Neural cell (in vitro differentiated cells): ENCODE measurements at regions not wholly inside any gene's neighbourhood (a gene's known extent, or its start where the extent isn't known, plus 50 kb on each side); places are given as distances from the start of the nearest gene placed in this dataset.

ENCODE experiments used
- H2AFZ ChIP-seq: fragments of 200-600, 300-800 bp; sonication (generic), shearing (Covaris generic); 2 replicates; pipeline ENCODE4 v1.6.0; 2014; ENCODE audit warnings: low read depth, mild to moderate bottlenecking, antibody characterized with exemption, low read length, moderate library complexity
- H3F3A ChIP-seq: fragments of 200-600 bp; shearing (Covaris generic); 2 replicates; pipeline ENCODE4 v1.6.1; 2016; ENCODE audit warnings: mild to moderate bottlenecking, moderate library complexity, mixed read lengths, antibody characterized with exemption, low read length; ENCODE audit not compliant: insufficient read depth, poor library complexity, severe bottlenecking
- H3K27ac ChIP-seq: fragments of 200-600, 300-800 bp; sonication (generic), shearing (Covaris generic); 2 replicates; pipeline ENCODE4 v1.5.1; 2014; ENCODE audit warnings: mild to moderate bottlenecking, low read length, moderate library complexity
- H3K27me3 ChIP-seq: fragments of 300-800, 200-600 bp; sonication (generic), shearing (Covaris generic); 2 replicates; pipeline ENCODE4 v1.6.0; 2014; ENCODE audit warnings: mild to moderate bottlenecking, low read depth, low read length, moderate library complexity; ENCODE audit not compliant: insufficient read depth
- H3K36me3 ChIP-seq: fragments of 300-800, 200-600 bp; sonication (generic), shearing (Covaris generic); 2 replicates; pipeline ENCODE4 v1.5.1; 2014; ENCODE audit warnings: mild to moderate bottlenecking, antibody characterized with exemption, low read length, moderate library complexity; ENCODE audit not compliant: insufficient read depth
- H3K4me2 ChIP-seq: fragments of 300-800, 200-600 bp; sonication (generic), shearing (Covaris generic); 2 replicates; pipeline ENCODE4 v1.6.0; 2014; ENCODE audit warnings: mild to moderate bottlenecking, low read length
- H3K4me3 ChIP-seq: fragments of 300-800, 200-600 bp; sonication (generic), shearing (Covaris generic); 2 replicates; pipeline ENCODE4 v1.5.1; 2014; ENCODE audit warnings: mild to moderate bottlenecking, low read length, moderate library complexity
- H3K79me2 ChIP-seq: fragments of 200-600 bp; shearing (Covaris generic); replicated peaks from 2 replicates; pipeline ENCODE4 v1.6.0; 2014; ENCODE audit warnings: mild to moderate bottlenecking, low read length, moderate library complexity; ENCODE audit not compliant: insufficient read depth
- H3K9ac ChIP-seq: fragments of 300-800, 200-600 bp; sonication (generic), shearing (Covaris generic); 2 replicates; pipeline ENCODE4 v1.6.1; 2016; ENCODE audit warnings: mild to moderate bottlenecking, low read length, mixed read lengths
- H3K9me2 ChIP-seq: fragments of 200-600 bp; shearing (Covaris generic); 2 replicates; pipeline ENCODE4 v1.6.1; 2016; ENCODE audit warnings: mild to moderate bottlenecking, low read length, mixed read lengths; ENCODE audit not compliant: insufficient read depth
- H3K9me3 ChIP-seq: fragments of 200-600, 300-800 bp; sonication (generic), shearing (Covaris generic); 2 replicates; pipeline ENCODE4 v1.6.1; 2016; ENCODE audit warnings: mild to moderate bottlenecking, mixed run types, low read length, moderate library complexity, mixed read lengths
- H4K20me1 ChIP-seq: fragments of 200-600 bp; shearing (Covaris generic); 2 replicates; pipeline ENCODE4 v1.6.1; 2016; ENCODE audit warnings: mild to moderate bottlenecking, mixed run types; ENCODE audit not compliant: insufficient read depth
- EP300 ChIP-seq: fragments of 450-650 bp; conservative IDR thresholded peaks from 2 replicates; pipeline ENCODE4 v1.6.1; 2014; ENCODE audit warnings: antibody characterized with exemption, mild to moderate bottlenecking, moderate library complexity; ENCODE audit not compliant: poor library complexity, severe bottlenecking
- EZH2 ChIP-seq: fragments of 200-600, 300-800 bp; shearing (Covaris generic), sonication (generic); IDR thresholded peaks from 2 replicates; pipeline ENCODE4 v1.6.1; 2014; ENCODE audit warnings: antibody characterized with exemption, low read length, borderline replicate concordance, mild to moderate bottlenecking; ENCODE audit not compliant: insufficient read depth, poor library complexity, severe bottlenecking
- MXI1 ChIP-seq: fragments of 450-650 bp; conservative IDR thresholded peaks from 2 replicates; pipeline ENCODE4 v1.6.1; 2014; ENCODE audit warnings: antibody characterized with exemption, mild to moderate bottlenecking; ENCODE audit not compliant: poor library complexity, severe bottlenecking
- POLR2AphosphoS5 ChIP-seq: IDR thresholded peaks from 2 replicates; pipeline ENCODE4 v1.6.1; 2012
- RAD21 ChIP-seq: fragments of 450-650 bp; conservative IDR thresholded peaks from 2 replicates; pipeline ENCODE4 v1.6.1; 2014; ENCODE audit warnings: antibody characterized with exemption, mild to moderate bottlenecking, moderate library complexity
- SMC3 ChIP-seq: fragments of 450-650 bp; conservative IDR thresholded peaks from 2 replicates; pipeline ENCODE4 v1.6.1; 2014; ENCODE audit warnings: antibody characterized with exemption, mild to moderate bottlenecking, moderate library complexity; ENCODE audit not compliant: poor library complexity
- TAF1 ChIP-seq: IDR thresholded peaks from 2 replicates; pipeline ENCODE4 v1.6.1; 2012; ENCODE audit warnings: low read depth
- TF ChIP-seq, protein P1 (sequence below): IDR thresholded peaks from 2 replicates; pipeline ENCODE4 v1.6.1; 2012; ENCODE audit warnings: borderline replicate concordance
- TF ChIP-seq, protein P2 (sequence below): fragments of 450-650 bp; IDR thresholded peaks from 2 replicates; pipeline ENCODE4 v1.5.1; 2014; ENCODE audit warnings: antibody characterized with exemption, mild to moderate bottlenecking, moderate library complexity; ENCODE audit not compliant: poor library complexity, severe bottlenecking

DNA sequence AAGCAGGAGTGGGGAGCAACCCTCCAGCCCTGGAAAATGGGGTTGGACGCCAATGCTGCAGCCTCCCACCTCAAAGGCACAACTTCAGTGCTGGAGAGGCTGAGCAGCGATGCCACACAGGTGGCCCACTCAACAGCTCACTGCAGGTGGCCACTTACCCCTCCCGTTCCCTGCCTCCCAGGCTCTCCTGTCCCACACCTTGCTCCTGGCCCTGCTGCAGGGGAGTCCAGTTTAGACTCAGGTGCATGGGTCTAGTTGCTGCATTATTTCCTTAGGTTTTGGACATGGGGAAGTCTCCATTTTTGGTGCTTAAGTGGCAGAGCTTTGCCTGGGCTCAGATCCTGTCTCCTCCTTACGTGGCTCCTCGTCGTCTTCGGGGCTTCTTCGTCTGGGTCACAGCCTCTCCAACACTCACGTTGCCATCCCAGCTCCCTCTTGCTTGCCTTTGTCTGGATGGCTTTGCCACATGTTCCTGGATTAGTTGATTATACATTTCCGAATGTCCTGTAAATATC is 898.3 kb downstream of the BRD1 start:
- no peak overlapping the region for H3K4me3 ChIP-seq
- H2AFZ ChIP-seq = no peak overlapping the region
- no peaks in the 10 kb centered on the region for H4K20me1 ChIP-seq
- H3K79me2 ChIP-seq = no peaks in the 10 kb centered on the region
- no peak overlapping the region for H3K4me2 ChIP-seq
- no peak overlapping the region for H3K9ac ChIP-seq
- H3K9me2 ChIP-seq = no peaks in the 10 kb centered on the region
- H3K36me3 ChIP-seq = no peaks in the 10 kb centered on the region
- H3K9me3 ChIP-seq = no peaks in the 10 kb centered on the region
- no peaks in the 10 kb centered on the region for H3F3A ChIP-seq
- no peak overlapping the region for H3K27ac ChIP-seq
- no peaks in the 10 kb centered on the region for H3K27me3 ChIP-seq
- TF ChIP-seq, protein P1, sequence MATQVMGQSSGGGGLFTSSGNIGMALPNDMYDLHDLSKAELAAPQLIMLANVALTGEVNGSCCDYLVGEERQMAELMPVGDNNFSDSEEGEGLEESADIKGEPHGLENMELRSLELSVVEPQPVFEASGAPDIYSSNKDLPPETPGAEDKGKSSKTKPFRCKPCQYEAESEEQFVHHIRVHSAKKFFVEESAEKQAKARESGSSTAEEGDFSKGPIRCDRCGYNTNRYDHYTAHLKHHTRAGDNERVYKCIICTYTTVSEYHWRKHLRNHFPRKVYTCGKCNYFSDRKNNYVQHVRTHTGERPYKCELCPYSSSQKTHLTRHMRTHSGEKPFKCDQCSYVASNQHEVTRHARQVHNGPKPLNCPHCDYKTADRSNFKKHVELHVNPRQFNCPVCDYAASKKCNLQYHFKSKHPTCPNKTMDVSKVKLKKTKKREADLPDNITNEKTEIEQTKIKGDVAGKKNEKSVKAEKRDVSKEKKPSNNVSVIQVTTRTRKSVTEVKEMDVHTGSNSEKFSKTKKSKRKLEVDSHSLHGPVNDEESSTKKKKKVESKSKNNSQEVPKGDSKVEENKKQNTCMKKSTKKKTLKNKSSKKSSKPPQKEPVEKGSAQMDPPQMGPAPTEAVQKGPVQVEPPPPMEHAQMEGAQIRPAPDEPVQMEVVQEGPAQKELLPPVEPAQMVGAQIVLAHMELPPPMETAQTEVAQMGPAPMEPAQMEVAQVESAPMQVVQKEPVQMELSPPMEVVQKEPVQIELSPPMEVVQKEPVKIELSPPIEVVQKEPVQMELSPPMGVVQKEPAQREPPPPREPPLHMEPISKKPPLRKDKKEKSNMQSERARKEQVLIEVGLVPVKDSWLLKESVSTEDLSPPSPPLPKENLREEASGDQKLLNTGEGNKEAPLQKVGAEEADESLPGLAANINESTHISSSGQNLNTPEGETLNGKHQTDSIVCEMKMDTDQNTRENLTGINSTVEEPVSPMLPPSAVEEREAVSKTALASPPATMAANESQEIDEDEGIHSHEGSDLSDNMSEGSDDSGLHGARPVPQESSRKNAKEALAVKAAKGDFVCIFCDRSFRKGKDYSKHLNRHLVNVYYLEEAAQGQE = no peak
- TF ChIP-seq EZH2 (no peak), EP300 (no peak), MXI1 (no peak), SMC3 (no peak), RAD21 (no peak), POLR2AphosphoS5 (no peak), TAF1 (no peak)
- TF ChIP-seq, protein P2, sequence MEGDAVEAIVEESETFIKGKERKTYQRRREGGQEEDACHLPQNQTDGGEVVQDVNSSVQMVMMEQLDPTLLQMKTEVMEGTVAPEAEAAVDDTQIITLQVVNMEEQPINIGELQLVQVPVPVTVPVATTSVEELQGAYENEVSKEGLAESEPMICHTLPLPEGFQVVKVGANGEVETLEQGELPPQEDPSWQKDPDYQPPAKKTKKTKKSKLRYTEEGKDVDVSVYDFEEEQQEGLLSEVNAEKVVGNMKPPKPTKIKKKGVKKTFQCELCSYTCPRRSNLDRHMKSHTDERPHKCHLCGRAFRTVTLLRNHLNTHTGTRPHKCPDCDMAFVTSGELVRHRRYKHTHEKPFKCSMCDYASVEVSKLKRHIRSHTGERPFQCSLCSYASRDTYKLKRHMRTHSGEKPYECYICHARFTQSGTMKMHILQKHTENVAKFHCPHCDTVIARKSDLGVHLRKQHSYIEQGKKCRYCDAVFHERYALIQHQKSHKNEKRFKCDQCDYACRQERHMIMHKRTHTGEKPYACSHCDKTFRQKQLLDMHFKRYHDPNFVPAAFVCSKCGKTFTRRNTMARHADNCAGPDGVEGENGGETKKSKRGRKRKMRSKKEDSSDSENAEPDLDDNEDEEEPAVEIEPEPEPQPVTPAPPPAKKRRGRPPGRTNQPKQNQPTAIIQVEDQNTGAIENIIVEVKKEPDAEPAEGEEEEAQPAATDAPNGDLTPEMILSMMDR = no peak

GRCh38 chr22:48927591-48927990 is 900.1 kb downstream of the BRD1 start:
- Histone ChIP-seq H3K27ac (no peak overlapping the region), H3K36me3 (no peaks in the 10 kb centered on the region), H3K9ac (no peak overlapping the region), H3F3A (no peaks in the 10 kb centered on the region), H4K20me1 (no peaks in the 10 kb centered on the region), H3K9me2 (no peaks in the 10 kb centered on the region), H3K4me2 (no peak overlapping the region), H2AFZ (no peak overlapping the region), H3K9me3 (no peaks in the 10 kb centered on the region), H3K79me2 (no peaks in the 10 kb centered on the region), H3K4me3 (no peak overlapping the region), H3K27me3 (no peaks in the 10 kb centered on the region)
- no peak for TF ChIP-seq EZH2
- TF ChIP-seq POLR2AphosphoS5 = no peak

DNA sequence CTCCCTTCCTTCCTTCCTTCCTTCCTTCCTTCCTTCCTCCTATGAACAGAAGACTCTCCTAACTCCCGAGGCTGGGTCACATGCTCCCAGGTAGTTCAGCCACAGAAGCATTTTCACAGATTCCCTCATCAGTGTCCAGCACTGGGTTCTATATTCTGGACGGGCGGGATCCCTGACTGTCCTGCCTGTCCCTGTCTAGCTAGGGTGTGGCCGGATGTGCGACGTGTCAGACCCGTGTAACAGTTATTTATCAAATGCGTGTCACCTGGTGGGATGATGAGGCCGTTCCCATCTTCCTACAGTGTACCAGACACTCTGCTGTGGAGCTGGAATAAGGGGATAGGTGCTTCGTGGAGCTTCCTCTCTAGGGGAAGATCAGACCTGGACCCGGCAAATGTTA is 901.0 kb downstream of the BRD1 start:
- TF ChIP-seq, protein P1 = no peak
- TF ChIP-seq TAF1 (no peak), MXI1 (no peak), RAD21 (no peak), POLR2AphosphoS5 (no peak), EP300 (no peak), EZH2 (no peak), SMC3 (no peak)
- TF ChIP-seq, protein P2 = no peak
- Histone ChIP-seq H3K27ac (no peak overlapping the region), H3K36me3 (no peaks in the 10 kb centered on the region), H3K79me2 (no peaks in the 10 kb centered on the region), H3K4me3 (no peak overlapping the region), H3K4me2 (no peak overlapping the region), H3F3A (no peaks in the 10 kb centered on the region), H3K9me2 (no peaks in the 10 kb centered on the region), H3K9ac (no peak overlapping the region), H3K9me3 (no peaks in the 10 kb centered on the region), H2AFZ (no peak overlapping the region), H3K27me3 (no peaks in the 10 kb centered on the region), H4K20me1 (no peaks in the 10 kb centered on the region)
